SK-N-SH (cell line): ENCODE measurements at regions not wholly inside any gene's neighbourhood (a gene's known extent, or its start where the extent isn't known, plus 50 kb on each side); places are given as distances from the start of the nearest gene placed in this dataset.

Experiments
- ELF1 ChIP-seq: IDR thresholded peaks from 2 replicates; pipeline ENCODE4 v1.4.0; 2012
- FOXM1 ChIP-seq: IDR thresholded peaks from 2 replicates; pipeline ENCODE4 v1.4.0; 2012; ENCODE audit warnings: low read depth, mild to moderate bottlenecking
- GABPA ChIP-seq: IDR thresholded peaks from 2 replicates; pipeline ENCODE4 v1.4.0; 2012; ENCODE audit warnings: low read depth, mild to moderate bottlenecking
- JUND ChIP-seq: IDR thresholded peaks from 2 replicates; pipeline ENCODE4 v1.4.0; 2012
- MEF2A ChIP-seq: IDR thresholded peaks from 2 replicates; pipeline ENCODE4 v1.4.0; 2012; ENCODE audit warnings: low read depth, borderline replicate concordance
- MXI1 ChIP-seq: IDR thresholded peaks from 2 replicates; pipeline ENCODE4 v1.6.1; 2012; ENCODE audit warnings: mild to moderate bottlenecking, low read depth, low read length, improper control_type of control experiment
- NRF1 ChIP-seq: IDR thresholded peaks from 2 replicates; pipeline ENCODE4 v1.6.1; 2012; ENCODE audit warnings: low read depth, mild to moderate bottlenecking, low read length
- PBX3 ChIP-seq: IDR thresholded peaks from 2 replicates; pipeline ENCODE4; 2012
- POLR2AphosphoS5 ChIP-seq: IDR thresholded peaks from 2 replicates; pipeline ENCODE4 v1.6.1; 2012; ENCODE audit warnings: low read depth, low read length
- RCOR1 ChIP-seq: fragments of 150-350 bp; IDR thresholded peaks from 2 replicates; pipeline ENCODE4 v1.6.1; 2017; ENCODE audit warnings: antibody characterized with exemption, low read length
- REST ChIP-seq: IDR thresholded peaks from 2 replicates; pipeline ENCODE4 v1.6.1; 2012; ENCODE audit warnings: mild to moderate bottlenecking, low read depth, low read length, moderate library complexity
- RFX5 ChIP-seq: IDR thresholded peaks from 2 replicates; pipeline ENCODE4 v1.6.1; 2012; ENCODE audit warnings: mild to moderate bottlenecking, improper control_type of control experiment, low read length
- SIN3A ChIP-seq: IDR thresholded peaks from 2 replicates; pipeline ENCODE4 v1.6.1; 2012; ENCODE audit warnings: low read depth, mild to moderate bottlenecking, low read length, moderate library complexity, borderline replicate concordance
- TAF1 ChIP-seq: IDR thresholded peaks from 2 replicates; pipeline ENCODE4 v1.6.1; 2012; ENCODE audit warnings: low read depth, mild to moderate bottlenecking, low read length, moderate library complexity, borderline replicate concordance
- YY1 ChIP-seq: IDR thresholded peaks from 2 replicates; pipeline ENCODE4 v1.4.0; 2012; ENCODE audit warnings: low read depth, mild to moderate bottlenecking
- TF ChIP-seq, protein P1 (sequence below): fragments of 200-600 bp; sonication (generic); IDR thresholded peaks from 2 replicates; pipeline ENCODE4 v1.6.1; 2017; ENCODE audit warnings: antibody characterized with exemption, mild to moderate bottlenecking, moderate library complexity
- TF ChIP-seq, protein P2 (sequence below): fragments of 150-350 bp; IDR thresholded peaks from 2 replicates; pipeline ENCODE4 v1.6.1; 2016; ENCODE audit warnings: mild to moderate bottlenecking, low read depth, low read length

- no peak for TF ChIP-seq REST
- TF ChIP-seq YY1, result no peak
- 0 out of 2 replicates have a peak, but pooled peaks have one; percentile 9 for TF ChIP-seq NRF1
- no peak for TF ChIP-seq FOXM1
- no peak for TF ChIP-seq JUND
- TF ChIP-seq MXI1, result peak; percentile 57; the same call in 1 of the 2 replicates
- no peak for TF ChIP-seq ELF1
- TF ChIP-seq, protein P1, sequence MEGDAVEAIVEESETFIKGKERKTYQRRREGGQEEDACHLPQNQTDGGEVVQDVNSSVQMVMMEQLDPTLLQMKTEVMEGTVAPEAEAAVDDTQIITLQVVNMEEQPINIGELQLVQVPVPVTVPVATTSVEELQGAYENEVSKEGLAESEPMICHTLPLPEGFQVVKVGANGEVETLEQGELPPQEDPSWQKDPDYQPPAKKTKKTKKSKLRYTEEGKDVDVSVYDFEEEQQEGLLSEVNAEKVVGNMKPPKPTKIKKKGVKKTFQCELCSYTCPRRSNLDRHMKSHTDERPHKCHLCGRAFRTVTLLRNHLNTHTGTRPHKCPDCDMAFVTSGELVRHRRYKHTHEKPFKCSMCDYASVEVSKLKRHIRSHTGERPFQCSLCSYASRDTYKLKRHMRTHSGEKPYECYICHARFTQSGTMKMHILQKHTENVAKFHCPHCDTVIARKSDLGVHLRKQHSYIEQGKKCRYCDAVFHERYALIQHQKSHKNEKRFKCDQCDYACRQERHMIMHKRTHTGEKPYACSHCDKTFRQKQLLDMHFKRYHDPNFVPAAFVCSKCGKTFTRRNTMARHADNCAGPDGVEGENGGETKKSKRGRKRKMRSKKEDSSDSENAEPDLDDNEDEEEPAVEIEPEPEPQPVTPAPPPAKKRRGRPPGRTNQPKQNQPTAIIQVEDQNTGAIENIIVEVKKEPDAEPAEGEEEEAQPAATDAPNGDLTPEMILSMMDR, result peak; percentile 86
- TF ChIP-seq, protein P2, sequence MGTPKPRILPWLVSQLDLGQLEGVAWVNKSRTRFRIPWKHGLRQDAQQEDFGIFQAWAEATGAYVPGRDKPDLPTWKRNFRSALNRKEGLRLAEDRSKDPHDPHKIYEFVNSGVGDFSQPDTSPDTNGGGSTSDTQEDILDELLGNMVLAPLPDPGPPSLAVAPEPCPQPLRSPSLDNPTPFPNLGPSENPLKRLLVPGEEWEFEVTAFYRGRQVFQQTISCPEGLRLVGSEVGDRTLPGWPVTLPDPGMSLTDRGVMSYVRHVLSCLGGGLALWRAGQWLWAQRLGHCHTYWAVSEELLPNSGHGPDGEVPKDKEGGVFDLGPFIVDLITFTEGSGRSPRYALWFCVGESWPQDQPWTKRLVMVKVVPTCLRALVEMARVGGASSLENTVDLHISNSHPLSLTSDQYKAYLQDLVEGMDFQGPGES, result no peak
- TF ChIP-seq MEF2A, result no peak
- TF ChIP-seq PBX3, result no peak
- no peak for TF ChIP-seq TAF1
- no peak for TF ChIP-seq SIN3A
- TF ChIP-seq POLR2AphosphoS5, result 0 out of 2 replicates have a peak, but pooled peaks have one; percentile 20
- TF ChIP-seq RFX5, result no peak
- TF ChIP-seq GABPA, result no peak
- peak; percentile 94 for TF ChIP-seq RCOR1
Observed at GRCh38 chr3:28667646-28668621, 319.3 kb upstream of the AZI2 start (continued).
